HK-2 (cell line): ENCODE measurements at regions not wholly inside any gene's neighbourhood (a gene's known extent, or its start where the extent isn't known, plus 50 kb on each side); places are given as distances from the start of the nearest gene placed in this dataset.

Source experiments
- DNase-seq: peaks from one replicate; pipeline ENCODE4 v3.0.0-alpha.2; 2018; ENCODE audit not compliant: unreplicated experiment

DNA sequence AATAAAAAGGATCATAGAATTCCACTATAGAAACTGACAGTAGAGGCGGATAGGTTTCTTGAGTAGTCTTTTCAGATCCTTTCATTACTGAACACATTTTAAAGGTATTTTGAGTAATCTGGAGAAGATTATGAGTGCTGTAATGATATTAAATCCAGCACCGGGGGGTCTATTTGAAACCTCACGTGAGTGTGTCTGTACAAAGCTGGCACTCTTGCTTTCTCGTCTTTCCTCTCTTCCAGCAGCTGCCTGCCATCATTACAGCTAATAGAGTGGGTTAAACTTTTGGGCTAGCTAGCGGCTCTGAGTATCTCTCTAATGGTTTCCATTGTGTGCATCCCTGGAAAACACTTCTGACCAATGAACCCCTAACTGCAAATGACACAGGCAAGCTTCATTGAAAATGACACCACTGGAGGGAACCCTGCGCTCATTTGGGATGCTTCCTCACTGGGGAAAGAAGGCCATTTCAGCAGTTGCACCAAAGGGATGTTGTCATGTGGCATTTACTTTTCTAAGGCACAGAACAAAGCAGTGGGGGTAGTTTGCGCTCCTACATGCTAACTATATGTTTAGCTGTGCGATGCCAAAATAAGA is 101.0 kb downstream of the HRH4 start:
- no peak for DNase-seq

- DNase-seq = no peak
Observed at GRCh38 chr18:24567199-24567598, 106.8 kb downstream of the HRH4 start.

DNA sequence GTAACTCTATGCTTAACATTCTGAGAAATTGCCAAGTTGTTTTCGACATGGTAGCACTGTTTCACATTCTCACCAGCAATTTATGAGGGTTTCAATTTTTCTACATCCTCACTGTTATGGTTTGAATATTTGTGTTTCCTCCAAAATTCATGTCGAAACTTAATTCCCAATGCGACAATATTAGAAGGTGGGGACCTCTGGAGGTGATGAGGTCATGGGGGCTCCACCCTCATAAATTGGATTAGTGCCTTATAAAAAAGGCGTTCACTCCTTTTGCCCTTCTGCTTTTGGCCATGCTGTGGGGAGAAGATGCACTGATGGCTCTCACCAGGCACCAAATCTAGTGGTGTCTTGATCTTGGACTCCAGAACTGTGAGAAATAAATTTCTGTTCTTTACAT is 110.3 kb downstream of the HRH4 start:
- DNase-seq = no peak

GRCh38 chr18:24582771-24583170 is 122.3 kb downstream of the HRH4 start:
- no peak for DNase-seq

DNA sequence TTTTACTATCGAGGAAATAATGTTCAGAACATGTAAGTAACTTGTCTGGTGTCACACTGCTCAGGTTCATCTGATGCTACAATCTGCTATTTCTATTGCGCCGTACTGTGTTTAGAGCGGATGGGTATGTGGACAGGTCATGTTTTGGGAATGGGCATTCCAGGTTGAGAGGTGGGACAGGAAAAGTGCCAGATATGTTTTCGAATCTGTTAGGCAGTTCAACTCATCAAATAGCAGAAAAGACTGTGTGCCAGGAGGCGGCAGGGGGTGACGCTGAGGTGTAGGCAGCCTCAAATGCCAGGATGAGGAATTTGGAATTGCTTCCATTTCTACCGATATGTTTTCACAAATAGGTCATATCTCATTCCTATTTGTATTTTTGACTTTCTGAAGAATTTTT is 123.8 kb downstream of the HRH4 start:
- no peak for DNase-seq

DNA sequence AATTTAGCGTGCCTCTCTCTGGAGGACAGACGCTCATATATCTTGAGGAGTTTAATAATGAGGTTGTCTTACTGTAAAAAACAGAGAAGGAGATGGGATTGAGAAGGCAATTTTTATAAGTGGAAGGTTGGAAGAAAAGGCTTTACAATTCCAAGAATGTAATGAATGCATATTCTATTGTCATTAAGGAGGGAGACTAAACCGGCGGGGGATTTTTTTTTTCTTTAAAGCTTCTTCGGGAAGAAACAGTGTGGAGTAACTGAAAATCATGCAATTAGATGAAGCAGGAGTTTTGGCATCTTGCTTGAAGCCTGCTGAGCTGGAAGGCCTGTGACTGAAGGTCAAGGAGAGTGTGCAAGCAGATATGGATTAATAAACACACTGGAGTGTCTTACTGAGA is 124.4 kb downstream of the HRH4 start:
- no peak for DNase-seq

GRCh38 chr18:24585996-24586566 is 125.6 kb downstream of the HRH4 start:
- no peak for DNase-seq

DNA sequence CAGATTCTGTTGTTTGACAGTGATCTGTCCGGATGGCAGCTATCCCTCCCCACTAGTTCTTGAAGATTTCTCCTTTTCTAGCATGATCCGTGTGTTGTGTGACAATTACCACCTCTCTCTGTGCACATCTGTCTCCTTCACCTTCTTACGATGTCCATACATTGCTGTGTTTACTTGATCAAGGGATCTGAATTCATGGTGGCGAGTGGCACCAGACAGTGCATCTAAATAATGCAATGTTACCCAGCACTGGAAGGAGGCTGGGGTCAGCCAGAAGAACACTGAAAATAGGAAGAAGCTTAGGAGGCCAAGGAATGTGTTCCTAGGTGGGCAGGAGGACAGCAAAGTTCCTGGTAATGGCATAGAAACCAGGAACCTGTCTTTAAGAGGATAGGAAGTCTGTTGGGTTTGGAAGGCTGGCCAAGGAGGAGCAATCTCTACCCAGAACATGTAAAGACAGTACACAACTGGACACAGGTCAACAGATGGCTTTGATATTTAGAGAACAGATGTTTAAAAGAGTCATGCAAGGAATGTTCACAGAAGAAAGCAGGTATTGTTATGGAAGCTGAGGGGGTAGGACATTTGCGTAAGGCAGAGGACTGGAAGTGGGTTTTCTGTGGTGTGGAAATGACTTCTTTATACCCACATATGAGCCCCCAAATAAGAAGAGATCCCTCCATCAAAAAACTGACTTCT is 126.4 kb downstream of the HRH4 start:
- no peak for DNase-seq

GRCh38 chr18:24588440-24588839 is 128.0 kb downstream of the HRH4 start:
- no peak for DNase-seq

DNA sequence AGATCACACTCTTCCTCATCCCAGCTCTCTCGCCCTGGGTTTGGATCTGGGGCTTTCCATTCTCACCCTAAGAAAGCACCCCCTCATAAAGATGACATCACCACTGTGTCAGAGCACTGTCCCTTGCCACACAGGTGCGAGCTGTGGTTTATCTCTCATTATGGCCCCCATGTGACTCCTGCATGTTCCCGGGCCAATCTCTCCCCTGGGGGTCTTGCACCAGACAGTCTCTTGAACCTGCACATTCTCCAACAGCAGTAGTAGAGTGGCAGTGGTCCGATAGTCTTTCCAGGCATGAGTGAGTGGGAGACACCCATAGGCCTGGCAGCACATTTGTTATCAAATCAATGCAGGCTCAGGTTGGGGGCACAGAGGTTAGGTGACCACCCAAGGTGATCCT is 130.5 kb downstream of the HRH4 start:
- DNase-seq = no peak

GRCh38 chr18:24593401-24593800 is 133.0 kb downstream of the HRH4 start:
- no peak for DNase-seq

DNA sequence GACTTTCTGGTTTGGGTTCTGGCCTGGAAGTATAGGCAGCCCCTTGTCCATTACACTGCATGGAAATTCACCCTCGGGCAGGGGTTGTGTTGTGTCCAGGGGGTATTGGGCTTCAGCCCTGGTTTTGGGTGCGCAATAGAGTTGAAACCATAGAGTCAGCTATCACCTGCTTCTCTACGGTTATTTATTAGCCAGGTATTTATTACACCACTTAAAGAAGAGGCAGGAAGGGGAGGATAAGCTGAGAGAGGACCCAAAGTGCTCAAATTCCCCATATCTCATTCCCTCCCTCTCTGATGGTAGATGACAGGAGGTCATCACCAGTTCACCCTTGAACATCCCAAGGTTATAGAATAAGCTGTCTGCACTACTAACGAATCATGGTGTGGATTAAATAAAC is 133.4 kb downstream of the HRH4 start:
- DNase-seq = no peak

- DNase-seq = no peak
Observed at GRCh38 chr18:24595561-24596031, 135.2 kb downstream of the HRH4 start.

GRCh38 chr18:24600076-24600654 is 139.7 kb downstream of the HRH4 start:
- DNase-seq = no peak

GRCh38 chr18:24601585-24601984 is 141.1 kb downstream of the HRH4 start:
- no peak for DNase-seq

GRCh38 chr18:24602201-24602600 is 141.8 kb downstream of the HRH4 start:
- DNase-seq = no peak

DNA sequence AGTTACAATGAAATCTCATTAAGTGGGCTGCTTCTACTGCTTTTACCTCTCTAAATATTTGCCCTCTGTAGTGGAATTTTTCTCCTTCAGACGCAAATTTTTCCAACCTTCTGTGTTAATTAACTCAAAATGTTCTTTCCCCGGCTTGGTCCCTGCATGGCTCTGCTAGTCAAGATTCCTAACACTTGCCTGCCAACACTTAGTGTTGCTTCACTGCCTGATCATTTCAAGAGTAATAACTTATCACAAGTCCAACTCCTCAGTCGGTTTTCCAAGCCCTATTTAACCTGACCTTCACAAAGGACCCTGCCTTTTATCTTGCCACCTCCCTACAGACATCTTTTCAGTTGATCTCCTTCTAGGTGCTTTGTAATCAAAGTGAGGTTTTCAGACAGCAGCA is 142.7 kb downstream of the HRH4 start:
- DNase-seq = no peak

DNA sequence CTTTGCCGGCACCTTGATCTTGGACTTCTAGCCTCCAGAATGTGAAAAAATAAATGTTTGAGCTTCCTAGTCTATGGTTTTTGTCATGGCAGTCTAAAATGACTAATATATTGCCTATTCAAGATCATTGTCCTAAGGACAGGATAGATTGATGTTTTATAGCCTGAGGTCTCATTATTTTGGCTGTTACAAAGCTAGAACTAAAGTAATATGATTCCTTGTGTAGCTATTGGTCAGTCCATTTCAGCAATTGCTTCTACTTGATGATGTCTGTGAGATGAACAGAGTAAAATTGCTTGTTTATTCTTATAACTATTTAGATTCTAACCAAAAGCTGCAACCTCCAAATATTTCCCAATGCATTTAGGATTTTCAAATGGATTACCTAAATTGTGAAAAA is 145.0 kb downstream of the HRH4 start:
- no peak for DNase-seq

DNA sequence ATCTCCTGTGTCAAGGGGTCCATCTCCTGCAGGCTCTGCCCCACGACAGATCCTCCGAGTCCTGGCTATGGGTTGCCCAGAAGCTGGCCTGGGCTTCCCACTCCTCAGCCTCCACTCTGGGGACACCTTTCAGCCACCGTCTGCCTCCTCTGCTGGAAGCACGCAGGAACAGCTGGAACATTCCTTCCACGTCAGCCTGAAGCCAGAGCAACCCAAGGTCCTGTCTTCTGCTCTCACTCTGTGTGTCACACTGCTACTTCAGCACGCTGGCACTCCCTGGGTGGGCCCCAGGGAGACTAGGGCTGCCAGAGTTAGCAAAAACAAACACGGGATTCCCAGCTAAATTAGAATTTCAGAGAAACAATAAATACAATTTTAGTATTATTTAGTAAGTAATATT is 148.8 kb downstream of the HRH4 start:
- no peak for DNase-seq

DNA sequence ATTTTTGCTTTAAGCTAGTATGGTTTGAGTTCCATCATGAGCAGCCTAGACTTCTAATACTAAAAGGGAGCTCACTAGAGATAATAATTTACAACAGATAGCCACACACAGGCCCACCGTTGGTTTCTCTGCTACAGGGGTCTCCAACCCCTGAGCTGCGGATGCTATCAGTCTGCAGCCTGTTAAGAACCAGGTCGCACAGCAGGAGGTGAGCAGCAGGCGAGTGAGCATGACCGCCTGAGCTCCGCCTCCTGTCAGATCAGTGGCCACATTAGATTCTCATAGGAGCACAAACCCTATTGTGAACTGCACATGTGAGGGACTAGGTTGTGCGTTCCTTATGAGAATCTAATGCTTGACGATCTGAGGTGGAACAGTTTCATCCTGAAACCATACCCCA is 150.6 kb downstream of the HRH4 start:
- no peak for DNase-seq

DNA sequence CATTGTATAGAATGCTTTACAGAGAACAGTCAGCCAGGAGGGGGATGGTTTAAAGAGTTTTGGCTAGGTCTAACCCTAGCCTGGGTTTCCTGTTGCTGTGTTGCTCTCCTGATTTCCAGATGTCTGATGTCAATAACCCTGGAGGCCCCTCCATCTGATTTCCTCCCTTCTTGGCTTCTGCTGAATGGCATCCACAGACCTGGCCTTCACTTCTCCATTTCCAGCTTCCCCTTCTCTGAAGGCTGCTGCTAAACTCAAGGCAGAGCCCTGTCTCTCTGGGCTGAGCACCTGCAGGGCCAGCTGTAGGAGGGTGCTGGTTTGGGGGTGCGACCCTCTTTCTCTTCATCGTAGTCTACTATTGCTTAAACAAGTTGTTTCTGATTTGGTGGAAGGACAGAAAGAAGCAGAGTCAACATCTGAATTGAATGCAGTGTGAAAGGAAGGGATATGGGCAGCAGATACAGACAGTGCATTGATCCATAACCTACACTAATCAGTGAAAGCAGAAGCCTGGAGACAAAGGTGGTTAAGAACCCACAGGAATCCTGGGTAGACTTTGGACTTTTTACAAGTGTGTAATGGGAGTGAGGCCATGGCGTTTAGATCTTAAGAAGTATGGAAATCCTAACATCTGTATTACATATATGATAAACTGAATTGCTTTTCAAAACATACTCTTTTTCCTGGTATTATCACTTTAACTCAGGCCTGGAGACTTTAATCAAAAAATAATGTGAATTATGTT is 153.6 kb downstream of the HRH4 start:
- no peak for DNase-seq

GRCh38 chr18:24616653-24617052 is 156.2 kb downstream of the HRH4 start:
- DNase-seq = no peak
